ENCODE measurements at regions not wholly inside any gene's neighbourhood (a gene's known extent, or its start where the extent isn't known, plus 50 kb on each side); places are given as distances from the start of the nearest gene placed in this dataset.

- no peak overlapping the region for H2AK5ac ChIP-seq (ENCODE audit: low read depth, low read length)
- DNase-seq (ENCODE audit: low read depth in 1 of 2, low spot score in 2 of 2) (peak in 1 of 2 experiments; percentile 36), FAIRE-seq (no peak)
- no peak overlapping the region for H2BK120ac ChIP-seq (replicated peaks; ENCODE audit: low read depth, low read length)
- H4K5ac ChIP-seq (ENCODE audit: insufficient read length, low read depth, low read length) = no peak overlapping the region
- H3K36me3 ChIP-seq (ENCODE audit: control insufficient read depth in 2 of 4, insufficient read depth in 4 of 4, low read length in 3 of 4) = no peaks in the 10 kb centered on the region
- peaks cover 2% of the 10 kb centered on the region in 2 experiments for H4K20me1 ChIP-seq (replicated peaks in 1 of 2; ENCODE audit: control insufficient read depth in 1 of 2, insufficient read depth in 2 of 2, low read length in 2 of 2)
- H3K4me2 ChIP-seq (ENCODE audit: insufficient read depth in 1 of 2, low read depth in 2 of 2, low read length in 2 of 2) = no peak overlapping the region
- H3K27me3 ChIP-seq (replicated peaks in 1 of 4; ENCODE audit: control insufficient read depth in 3 of 4, extremely low read depth in 1 of 4, insufficient read depth in 3 of 4, low read length in 3 of 4) = peaks cover 0 to 14% (median 8%) of the 10 kb centered on the region in 4 experiments; a peak in 4 of 7 replicates
- H3K9ac ChIP-seq (replicated peaks in 1 of 4; ENCODE audit: extremely low read depth in 1 of 4, low read depth in 3 of 4, low read length in 3 of 4) = no peak overlapping the region
- H3K4me1 ChIP-seq (replicated peaks in 1 of 4; ENCODE audit: control insufficient read depth in 3 of 4, insufficient read depth in 4 of 4, low read length in 3 of 4) = peaks cover 0 to 3% (median 0%) of the 10 kb centered on the region in 4 experiments; a peak in 1 of 7 replicates
- H3K79me1 ChIP-seq (ENCODE audit: low read depth, low read length) = no peaks in the 10 kb centered on the region; the same call in 1 of the 2 replicates
- no peak overlapping the region for H3K4me3 ChIP-seq (ENCODE audit: extremely low read depth in 1 of 4, insufficient read depth in 2 of 4, low read depth in 3 of 4, low read length in 4 of 4)
- 92% methylated on average over 6 of the region's 6 CpGs; no CpG with 5 or more reads in 1 of the 2 experiments for WGBS, 2 experiments (ENCODE audit: extremely low coverage in 1 of 2, insufficient coverage in 1 of 2, insufficient read length in 1 of 2, insufficient replicate concordance in 2 of 2, low coverage in 1 of 2, low lambda C conversion rate in 2 of 2, missing lambda C conversion rate in 1 of 2)
- POLR2A ChIA-PET (ENCODE audit: partially characterized antibody) = interaction anchor here (1.2 kb wide), 1 partner anchor 40 kb away, joined by 3 read pairs; no protein-coding TSS in a partner anchor
- H3K14ac ChIP-seq (ENCODE audit: insufficient read length) = no peak overlapping the region
- H3K9me3 ChIP-seq (ENCODE audit: insufficient read depth in 2 of 2, low read depth in 1 of 2, low read length in 1 of 2) = no peaks in the 10 kb centered on the region
- no peak overlapping the region for H2BK20ac ChIP-seq (ENCODE audit: low read length)
- H3K56ac ChIP-seq (replicated peaks; ENCODE audit: insufficient read length, low read depth, low read length) = no peak overlapping the region
- peaks cover 7% of the 10 kb centered on the region; the same call in 1 of the 2 replicates for H3K23me2 ChIP-seq (ENCODE audit: low read depth, low read length)
- CTCF ChIA-PET (ENCODE audit: partially characterized antibody) = interaction anchor here (0.9 to 2.8 kb wide), 11 partner anchors 13 to 257 kb away, joined by 3 to 14 read pairs (median 4); no protein-coding TSS in a partner anchor
- no peak overlapping the region for H3K4ac ChIP-seq (replicated peaks; ENCODE audit: insufficient read length, low read depth, low read length)
- no peak overlapping the region for H2AFZ ChIP-seq (ENCODE audit: low read length)
- H3K27ac ChIP-seq (ENCODE audit: low read depth, low read length) = no peak overlapping the region
- no peak overlapping the region for H3K23ac ChIP-seq (ENCODE audit: insufficient read length)
- no peak overlapping the region for H3K18ac ChIP-seq (ENCODE audit: extremely low read depth, low read length)
- H2BK15ac ChIP-seq (ENCODE audit: low read length) = no peak overlapping the region
- no peak overlapping the region for H4K8ac ChIP-seq (ENCODE audit: extremely low read depth, insufficient read depth, low read length)
- H2BK12ac ChIP-seq (ENCODE audit: low read depth, low read length) = no peak overlapping the region
- H3K79me2 ChIP-seq (ENCODE audit: control insufficient read depth in 1 of 2, insufficient read depth in 2 of 2, low read length in 2 of 2) = no peaks in the 10 kb centered on the region
- H2BK5ac ChIP-seq (ENCODE audit: low read depth, low read length) = no peak overlapping the region
- no peak overlapping the region for H4K91ac ChIP-seq (replicated peaks; ENCODE audit: insufficient read length, low read length)
- no peak for TF ChIP-seq BCL11A (IDR thresholded peaks at IDR 0.05; ENCODE audit: low read depth in 2 of 2, low read length in 2 of 2)
- TF ChIP-seq MAX (IDR thresholded peaks at IDR 0.05) = no peak
- no peak for TF ChIP-seq CBX5 (IDR thresholded peaks at IDR 0.05; ENCODE audit: low read depth, low read length)
- no peak for TF ChIP-seq RBBP5 (IDR thresholded peaks at IDR 0.05; ENCODE audit: borderline replicate concordance, low read depth, low read length)
- no peak for TF ChIP-seq ATF2 (IDR thresholded peaks at IDR 0.05; ENCODE audit: low read length)
- no peak for TF ChIP-seq ASH2L (IDR thresholded peaks at IDR 0.05; ENCODE audit: low read length)
- no peak for TF ChIP-seq RNF2 (IDR thresholded peaks at IDR 0.05; ENCODE audit: borderline replicate concordance, low read depth, low read length, missing control alignments, poor library complexity, severe bottlenecking)
- no peak for TF ChIP-seq TAF7 (optimal IDR thresholded peaks at IDR 0.05; ENCODE audit: borderline replicate concordance, low read depth, low read length)
- TF ChIP-seq SIX5 (IDR thresholded peaks at IDR 0.05; ENCODE audit: low read depth, low read length) = no peak
Observed at GRCh38 chr2:120423167-120423943, 77.4 kb downstream of the INHBB start.
